LNCAP (cell line): ENCODE measurements at regions not wholly inside any gene's neighbourhood (a gene's known extent, or its start where the extent isn't known, plus 50 kb on each side); places are given as distances from the start of the nearest gene placed in this dataset.

Source experiments
- TF ChIP-seq, protein P1 (sequence below): fragments of 450-650 bp; IDR thresholded peaks from 2 replicates; pipeline ENCODE4 v1.5.1; 2017; ENCODE audit warnings: mild to moderate bottlenecking

DNA sequence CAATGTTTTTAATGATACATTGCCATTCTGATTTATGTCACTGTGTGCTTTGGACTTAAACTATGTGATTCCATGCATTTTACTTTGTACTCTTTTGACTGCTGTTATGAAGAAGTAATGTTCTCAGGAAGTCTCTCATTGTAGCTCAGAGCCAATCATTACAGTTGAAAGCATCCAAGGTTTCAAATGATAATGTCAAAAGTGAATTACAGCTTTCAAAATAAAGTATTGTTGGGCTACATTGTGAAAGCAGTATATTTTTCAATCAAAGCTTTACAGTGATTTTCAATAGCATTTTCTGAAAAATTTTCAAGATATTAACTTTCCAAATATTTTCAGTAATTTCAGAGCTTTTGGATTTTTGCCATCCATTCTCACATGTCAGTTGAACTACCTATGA, 243.6 kb downstream of the ZIC4 start:
- TF ChIP-seq, protein P1, sequence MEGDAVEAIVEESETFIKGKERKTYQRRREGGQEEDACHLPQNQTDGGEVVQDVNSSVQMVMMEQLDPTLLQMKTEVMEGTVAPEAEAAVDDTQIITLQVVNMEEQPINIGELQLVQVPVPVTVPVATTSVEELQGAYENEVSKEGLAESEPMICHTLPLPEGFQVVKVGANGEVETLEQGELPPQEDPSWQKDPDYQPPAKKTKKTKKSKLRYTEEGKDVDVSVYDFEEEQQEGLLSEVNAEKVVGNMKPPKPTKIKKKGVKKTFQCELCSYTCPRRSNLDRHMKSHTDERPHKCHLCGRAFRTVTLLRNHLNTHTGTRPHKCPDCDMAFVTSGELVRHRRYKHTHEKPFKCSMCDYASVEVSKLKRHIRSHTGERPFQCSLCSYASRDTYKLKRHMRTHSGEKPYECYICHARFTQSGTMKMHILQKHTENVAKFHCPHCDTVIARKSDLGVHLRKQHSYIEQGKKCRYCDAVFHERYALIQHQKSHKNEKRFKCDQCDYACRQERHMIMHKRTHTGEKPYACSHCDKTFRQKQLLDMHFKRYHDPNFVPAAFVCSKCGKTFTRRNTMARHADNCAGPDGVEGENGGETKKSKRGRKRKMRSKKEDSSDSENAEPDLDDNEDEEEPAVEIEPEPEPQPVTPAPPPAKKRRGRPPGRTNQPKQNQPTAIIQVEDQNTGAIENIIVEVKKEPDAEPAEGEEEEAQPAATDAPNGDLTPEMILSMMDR: no peak

- TF ChIP-seq, protein P1: no peak
Observed at GRCh38 chr3:147161833-147162232, 244.5 kb downstream of the ZIC4 start.

GRCh38 chr3:147160984-147161383, 245.4 kb downstream of the ZIC4 start:
- TF ChIP-seq, protein P1: no peak

DNA sequence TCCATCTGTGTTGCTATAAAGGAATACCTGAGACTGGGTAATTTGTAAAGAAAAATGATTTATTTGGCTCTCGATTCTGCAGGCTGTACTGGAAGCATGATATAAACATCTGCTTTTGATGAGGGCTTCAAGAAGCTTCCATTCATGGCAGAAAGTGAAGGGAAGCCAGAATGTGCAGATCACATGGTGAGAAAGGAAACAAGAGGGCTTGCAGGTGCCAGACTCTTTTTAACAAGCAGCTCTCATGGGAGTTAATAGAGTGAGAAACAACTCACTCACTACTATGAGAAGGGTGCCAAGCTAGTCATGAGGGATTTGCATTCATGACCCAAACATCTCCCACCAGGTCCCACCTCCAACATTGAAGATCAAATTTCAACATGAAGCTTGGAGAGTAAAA, 247.2 kb downstream of the ZIC4 start:
- TF ChIP-seq, protein P1: no peak

- TF ChIP-seq, protein P1: no peak
Observed at GRCh38 chr3:147157631-147158030, 248.7 kb downstream of the ZIC4 start.

DNA sequence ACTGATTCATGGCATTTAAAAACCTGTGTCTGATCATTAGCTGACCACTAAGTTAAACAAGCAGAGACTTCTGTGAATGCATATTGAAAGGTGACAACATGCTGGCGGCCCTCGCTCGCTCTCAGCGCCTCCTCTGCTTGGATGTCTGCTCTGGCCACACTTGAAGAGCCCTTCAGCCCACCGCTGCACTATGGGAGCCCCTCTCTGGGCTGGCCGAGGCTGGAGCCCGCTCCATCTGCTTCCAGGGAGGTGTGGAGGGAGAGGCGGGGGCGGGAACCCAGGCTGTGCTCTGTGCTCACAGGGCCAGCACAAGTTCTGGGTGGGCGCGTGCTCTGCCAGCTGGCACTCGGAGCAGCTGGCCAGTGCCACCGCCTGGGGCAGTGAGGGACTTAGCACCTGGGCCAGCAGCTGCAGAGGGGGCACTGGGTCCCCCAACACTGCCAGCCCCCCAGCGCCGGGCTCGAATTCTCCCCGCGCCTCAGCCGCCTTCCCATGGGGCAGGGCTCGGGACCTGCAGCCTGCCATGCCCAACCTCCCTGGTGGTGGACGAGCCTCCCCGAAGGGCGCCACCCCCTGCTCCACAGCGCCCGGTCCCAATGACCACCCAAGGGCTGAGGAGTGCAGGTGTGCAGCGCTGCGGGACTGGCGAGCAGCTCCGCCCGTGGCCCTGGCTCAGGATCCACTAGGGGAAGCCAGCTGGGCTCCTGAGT, 252.4 kb downstream of the ZIC4 start:
- TF ChIP-seq, protein P1: no peak

GRCh38 chr3:147152476-147152875, 253.9 kb downstream of the ZIC4 start:
- TF ChIP-seq, protein P1: no peak
